ENCODE measurements at regions not wholly inside any gene's neighbourhood (a gene's known extent, or its start where the extent isn't known, plus 50 kb on each side); places are given as distances from the start of the nearest gene placed in this dataset.
A peak's percentile ranks its signal among the peaks of the same experiment; 100 is the strongest.
"Not testable (repeated sequence)": the region's sequence is repeated elsewhere in the genome, so short reads cannot be mapped to it uniquely, and the experiment has no call there.

GRCh38 chr13:44648392-44649103, 72.4 kb upstream of the TSC22D1 start:
- H2AFZ ChIP-seq (ENCODE audit: low read depth, low read length) = no peak overlapping the region
- no peak overlapping the region for H3K4me3 ChIP-seq (replicated peaks in 1 of 3; ENCODE audit: insufficient read depth in 1 of 3, low read depth in 1 of 3, low read length in 3 of 3)
- no peaks in the 10 kb centered on the region for H3K4me1 ChIP-seq (ENCODE audit: control insufficient read depth, extremely low read depth, insufficient read depth, low read length)
- dilution Hi-C loops (cut with MboI; ENCODE audit: extremely low pct_ligation_motif_present, low sequenced_read_pairs) (no loop called here), intact Hi-C loops (cut with micrococcal nuclease) (no loop called here)
- DNase-seq (ENCODE audit: low read depth, low spot score) (peak; percentile 3), FAIRE-seq (peak; percentile 47)
- H3K9ac ChIP-seq (replicated peaks; ENCODE audit: extremely low read depth, insufficient read depth, low read length) = no peak overlapping the region
- H3K4me2 ChIP-seq (ENCODE audit: insufficient read depth, low read length) = no peak overlapping the region
- no peaks in the 10 kb centered on the region for H3K27me3 ChIP-seq (ENCODE audit: control insufficient read depth in 2 of 2, insufficient read depth in 2 of 2, low read length in 2 of 2)
- H3K9me3 ChIP-seq (replicated peaks; ENCODE audit: control insufficient read depth, insufficient read depth, low read length) = no peaks in the 10 kb centered on the region
- ChIA-PET CTCF (interaction anchor here (0.9 to 1.7 kb wide), 3 partner anchors 9 to 66 kb away, joined by 4 to 5 read pairs (median 4); no protein-coding TSS in a partner anchor), POLR2A (no interaction called here)
- no peaks in the 10 kb centered on the region for H3K79me2 ChIP-seq (ENCODE audit: control insufficient read depth, insufficient read depth, low read length)
- no peak overlapping the region for H3K27ac ChIP-seq (ENCODE audit: insufficient read depth, low read depth, low read length)
- no peaks in the 10 kb centered on the region for H3K36me3 ChIP-seq (ENCODE audit: control insufficient read depth in 2 of 2, extremely low read depth in 1 of 2, insufficient read depth in 2 of 2, low read length in 2 of 2)
- no peaks in the 10 kb centered on the region for H4K20me1 ChIP-seq (replicated peaks; ENCODE audit: control insufficient read depth, extremely low read depth, insufficient read depth, low read length)
- H3K9me1 ChIP-seq (replicated peaks; ENCODE audit: control insufficient read depth, extremely low read depth, insufficient read depth, low read length) = no peaks in the 10 kb centered on the region
- TF ChIP-seq CTCF (IDR thresholded peaks at IDR 0.05; ENCODE audit: extremely low read depth in 1 of 2, insufficient read depth in 1 of 2, low read depth in 1 of 2, low read length in 2 of 2) (peak in 1 of 2 donors; percentile 15), FOS (IDR thresholded peaks at IDR 0.05; ENCODE audit: borderline replicate concordance, insufficient read depth, low read length) (no peak), JUN (IDR thresholded peaks at IDR 0.05; ENCODE audit: borderline replicate concordance, insufficient read depth, insufficient read length, low read depth) (no peak)
- BruUV-seq (replicated peaks) = no TSS peak

GRCh38 chr13:44647560-44647959, 71.4 kb upstream of the TSC22D1 start:
- H3K27ac ChIP-seq (ENCODE audit: insufficient read depth, low read depth, low read length); FAIRE-seq; H3K79me2 ChIP-seq (ENCODE audit: control insufficient read depth, insufficient read depth, low read length); H3K36me3 ChIP-seq (ENCODE audit: control insufficient read depth in 2 of 2, extremely low read depth in 1 of 2, insufficient read depth in 2 of 2, low read length in 2 of 2); DNase-seq (ENCODE audit: low read depth, low spot score); H3K9me1 ChIP-seq (replicated peaks; ENCODE audit: control insufficient read depth, extremely low read depth, insufficient read depth, low read length); H2AFZ ChIP-seq (ENCODE audit: low read depth, low read length); H3K4me3 ChIP-seq (replicated peaks in 1 of 3; ENCODE audit: insufficient read depth in 1 of 3, low read depth in 1 of 3, low read length in 3 of 3); H3K27me3 ChIP-seq (ENCODE audit: control insufficient read depth in 2 of 2, insufficient read depth in 2 of 2, low read length in 2 of 2); H3K9ac ChIP-seq (replicated peaks; ENCODE audit: extremely low read depth, insufficient read depth, low read length); H4K20me1 ChIP-seq (replicated peaks; ENCODE audit: control insufficient read depth, extremely low read depth, insufficient read depth, low read length); H3K9me3 ChIP-seq (replicated peaks; ENCODE audit: control insufficient read depth, insufficient read depth, low read length); dilution Hi-C loops (cut with MboI; ENCODE audit: extremely low pct_ligation_motif_present, low sequenced_read_pairs); intact Hi-C loops (cut with micrococcal nuclease); H3K4me1 ChIP-seq (ENCODE audit: control insufficient read depth, extremely low read depth, insufficient read depth, low read length); H3K4me2 ChIP-seq (ENCODE audit: insufficient read depth, low read length); BruUV-seq (replicated peaks); POLR2A ChIA-PET: not testable (repeated sequence)
- CTCF ChIA-PET = interaction anchor here (0.9 to 1.8 kb wide), 4 partner anchors 8 to 163 kb away, joined by 3 to 4 read pairs (median 4); no protein-coding TSS in a partner anchor
